ENCODE measurements at regions not wholly inside any gene's neighbourhood (a gene's known extent, or its start where the extent isn't known, plus 50 kb on each side); places are given as distances from the start of the nearest gene placed in this dataset.

- DNase-seq (ENCODE audit: low spot score) = no peak
Measured at GRCh38 chr16:7014756-7015155, 317.9 kb upstream of the RBFOX1 start.

GRCh38 chr16:7013990-7014389 lies 318.7 kb upstream of the RBFOX1 start:
- DNase-seq (ENCODE audit: low spot score) = no peak

GRCh38 chr16:7004266-7004665 lies 328.4 kb upstream of the RBFOX1 start:
- no peak for DNase-seq (ENCODE audit: low spot score)

GRCh38 chr16:6993544-6993943 lies 339.1 kb upstream of the RBFOX1 start:
- no peak for DNase-seq (ENCODE audit: low spot score)

- no peak for DNase-seq (ENCODE audit: low spot score)
Measured at GRCh38 chr16:6988846-6989245, 343.8 kb upstream of the RBFOX1 start.

GRCh38 chr16:6977916-6978315 lies 354.7 kb upstream of the RBFOX1 start:
- no peak for DNase-seq (ENCODE audit: low spot score)

GRCh38 chr16:6977291-6977690 lies 355.4 kb upstream of the RBFOX1 start:
- no peak for DNase-seq (ENCODE audit: low spot score)

- DNase-seq (ENCODE audit: low spot score) = no peak
Measured at GRCh38 chr16:6976716-6977115, 355.9 kb upstream of the RBFOX1 start.

GRCh38 chr16:6970171-6970857 lies 362.3 kb upstream of the RBFOX1 start:
- DNase-seq (ENCODE audit: low spot score) = no peak

GRCh38 chr16:6969594-6969993 lies 363.1 kb upstream of the RBFOX1 start:
- DNase-seq (ENCODE audit: low spot score) = no peak

GRCh38 chr16:6967796-6968320 lies 364.8 kb upstream of the RBFOX1 start:
- no peak for DNase-seq (ENCODE audit: low spot score)

GRCh38 chr16:6966925-6967324 lies 365.7 kb upstream of the RBFOX1 start:
- DNase-seq (ENCODE audit: low spot score) = no peak

- DNase-seq (ENCODE audit: low spot score) = no peak
Measured at GRCh38 chr16:6964679-6965078, 368.0 kb upstream of the RBFOX1 start.

GRCh38 chr16:6961704-6962103 lies 370.9 kb upstream of the RBFOX1 start:
- no peak for DNase-seq (ENCODE audit: low spot score)

GRCh38 chr16:6958184-6958583 lies 374.5 kb upstream of the RBFOX1 start:
- DNase-seq (ENCODE audit: low spot score) = no peak

- peak; percentile 48 for DNase-seq (ENCODE audit: low spot score)
Measured at GRCh38 chr16:6957681-6958080, 375.0 kb upstream of the RBFOX1 start.

GRCh38 chr16:6956511-6956910 lies 376.1 kb upstream of the RBFOX1 start:
- no peak for DNase-seq (ENCODE audit: low spot score)

GRCh38 chr16:6955303-6955702 lies 377.3 kb upstream of the RBFOX1 start:
- DNase-seq (ENCODE audit: low spot score) = no peak

GRCh38 chr16:6949240-6949639 lies 383.4 kb upstream of the RBFOX1 start:
- DNase-seq (ENCODE audit: low spot score) = no peak

- DNase-seq (ENCODE audit: low spot score) = no peak
Measured at GRCh38 chr16:6947291-6947690, 385.4 kb upstream of the RBFOX1 start.

GRCh38 chr16:6946802-6947201 lies 385.8 kb upstream of the RBFOX1 start:
- no peak for DNase-seq (ENCODE audit: low spot score)

- no peak for DNase-seq (ENCODE audit: low spot score)
Measured at GRCh38 chr16:6946106-6946505, 386.5 kb upstream of the RBFOX1 start.

GRCh38 chr16:6940968-6941367 lies 391.7 kb upstream of the RBFOX1 start:
- no peak for DNase-seq (ENCODE audit: low spot score)

- DNase-seq (ENCODE audit: low spot score) = no peak
Measured at GRCh38 chr16:6937641-6938040, 395.0 kb upstream of the RBFOX1 start.
